IMR-90 (cell line): ENCODE measurements at regions not wholly inside any gene's neighbourhood (a gene's known extent, or its start where the extent isn't known, plus 50 kb on each side); places are given as distances from the start of the nearest gene placed in this dataset.

Experiments used
- ATAC-seq: fragments of 200-7000 bp; cut with Tn5 transposase; 2 replicates; pipeline ENCODE4 v1.9.1; 2020; ENCODE audit warnings: low read depth, mild to moderate bottlenecking, moderate library complexity
- BruUV-seq: library from RNA; stranded (reverse); fragments of 400-500 nt; replicated peaks from 2 replicates; lab custom pipeline; 2021; lab: Mats Ljungman, UMichigan
- CTCF ChIA-PET: fragments of 300-600 bp; formaldehyde crosslinking; extraction: SDS; loops from one replicate; lab custom pipeline; 2021; ENCODE audit warnings: antibody characterized with exemption; lab: Yijun Ruan, JAX
- POLR2A ChIA-PET: fragments of 300-600 bp; sonication (Branson Sonifier 250); formaldehyde crosslinking; loops from one replicate; lab custom pipeline; 2022; ENCODE audit warnings: antibody characterized with exemption; ENCODE audit not compliant: unreplicated experiment; lab: Charles Lee
- DNase-seq: peaks from one replicate; pipeline ENCODE4 v3.0.0; 2013
- H2AFZ ChIP-seq: replicated peaks from 2 replicates; pipeline ENCODE3; 2013; ENCODE audit warnings: low read length, mild to moderate bottlenecking; ENCODE audit not compliant: poor library complexity
- H2AK5ac ChIP-seq: 2 replicates; pipeline ENCODE4 v1.6.1; 2013; ENCODE audit warnings: low read depth, low read length, inconsistent platforms
- H2AK9ac ChIP-seq: replicated peaks from 2 replicates; pipeline ENCODE3; 2013; ENCODE audit warnings: mild to moderate bottlenecking, low read depth, low read length, moderate library complexity; ENCODE audit not compliant: poor library complexity
- H2BK120ac ChIP-seq: 2 replicates; pipeline ENCODE4 v1.6.1; 2013; ENCODE audit warnings: low read depth, low read length, inconsistent platforms
- H2BK15ac ChIP-seq: 3 replicates; pipeline ENCODE4 v1.6.1; 2013; ENCODE audit warnings: low read depth, low read length, inconsistent platforms
- H2BK20ac ChIP-seq: 2 replicates; pipeline ENCODE4 v1.6.1; 2013; ENCODE audit warnings: low read depth, mild to moderate bottlenecking, inconsistent platforms, low read length, moderate library complexity
- H2BK5ac ChIP-seq: 2 replicates; pipeline ENCODE4 v1.6.1; 2013; ENCODE audit warnings: mild to moderate bottlenecking, low read depth, low read length, inconsistent platforms; ENCODE audit not compliant: poor library complexity, severe bottlenecking
- H3K14ac ChIP-seq: replicated peaks from 2 replicates; pipeline ENCODE4 v1.6.1; 2013; ENCODE audit warnings: low read depth, low read length, inconsistent platforms
- H3K18ac ChIP-seq: 2 replicates; pipeline ENCODE4 v1.6.1; 2013; ENCODE audit warnings: low read depth, low read length, control low read depth
- H3K23ac ChIP-seq: 2 replicates; pipeline ENCODE4 v1.6.1; 2013; ENCODE audit warnings: low read depth, low read length, inconsistent platforms
- H3K27ac ChIP-seq: 2 replicates; pipeline ENCODE4 v1.5.1; 2013; ENCODE audit warnings: mild to moderate bottlenecking, control low read depth, low read length; ENCODE audit not compliant: insufficient read depth
- H3K27me3 ChIP-seq: 2 replicates; pipeline ENCODE4 v1.6.1; 2013; ENCODE audit warnings: low read length; ENCODE audit not compliant: control insufficient read depth, insufficient read depth
- H3K36me3 ChIP-seq: 2 replicates; pipeline ENCODE4 v1.6.1; 2013; ENCODE audit warnings: low read length, mixed read lengths; ENCODE audit not compliant: control insufficient read depth, insufficient read depth
- H3K4ac ChIP-seq: 2 replicates; pipeline ENCODE4 v1.6.1; 2013; ENCODE audit warnings: low read depth, low read length, inconsistent platforms
- H3K4me1 ChIP-seq: 2 replicates; pipeline ENCODE4 v1.6.1; 2013; ENCODE audit warnings: low read length, mixed read lengths; ENCODE audit not compliant: control insufficient read depth, insufficient read depth
- H3K4me2 ChIP-seq: 2 replicates; pipeline ENCODE4 v1.6.1; 2013; ENCODE audit warnings: low read depth, mild to moderate bottlenecking, control low read depth, low read length, moderate library complexity
- H3K4me3 ChIP-seq: 2 replicates; pipeline ENCODE4 v1.5.1; 2013; ENCODE audit warnings: low read depth, mild to moderate bottlenecking, control low read depth, low read length, moderate library complexity; ENCODE audit not compliant: insufficient read depth
- H3K56ac ChIP-seq: 2 replicates; pipeline ENCODE4 v1.6.1; 2013; ENCODE audit warnings: low read length, inconsistent platforms; ENCODE audit not compliant: insufficient read depth; ENCODE audit errors: extremely low read depth
- H3K79me1 ChIP-seq, 2 experiments: 2 replicates each; pipeline ENCODE4 v1.6.1; 2013; ENCODE audit warnings: low read length in 2 of 2, inconsistent platforms in 1 of 2, low read depth in 1 of 2
- H3K9ac ChIP-seq: 2 replicates; pipeline ENCODE4 v1.6.1; 2013; ENCODE audit warnings: low read depth, low read length, control low read depth
- H3K9me1 ChIP-seq: 2 replicates; pipeline ENCODE4 v1.6.1; 2013; ENCODE audit warnings: low read length, inconsistent platforms; ENCODE audit not compliant: insufficient read depth
- H3K9me3 ChIP-seq: 2 replicates; pipeline ENCODE4 v1.6.1; 2013; ENCODE audit warnings: low read length; ENCODE audit not compliant: control insufficient read depth, insufficient read depth
- H4K20me1 ChIP-seq: 2 replicates; pipeline ENCODE4 v1.6.1; 2013; ENCODE audit warnings: low read length, inconsistent platforms; ENCODE audit not compliant: insufficient read depth
- H4K5ac ChIP-seq: 2 replicates; pipeline ENCODE4 v1.6.1; 2013; ENCODE audit warnings: mild to moderate bottlenecking, low read depth, low read length, control low read depth
- H4K8ac ChIP-seq, 2 experiments: 2 replicates each; pipeline ENCODE4 v1.6.1; 2013; ENCODE audit warnings: low read depth in 2 of 2, low read length in 2 of 2, control low read depth in 1 of 2, inconsistent platforms in 1 of 2
- H4K91ac ChIP-seq: 2 replicates; pipeline ENCODE4 v1.6.1; 2013; ENCODE audit warnings: low read depth, low read length, inconsistent platforms; ENCODE audit not compliant: insufficient read depth
- BHLHE40 ChIP-seq: fragments of 150-350 bp; IDR thresholded peaks from 2 replicates; pipeline ENCODE4 v1.6.1; 2016; ENCODE audit warnings: mild to moderate bottlenecking, low read depth, low read length
- CEBPB ChIP-seq: IDR thresholded peaks from 2 replicates; pipeline ENCODE4 v1.6.1; 2012; ENCODE audit warnings: low read depth, low read length, improper control_type of control experiment
- CHD1 ChIP-seq: IDR thresholded peaks from 2 replicates; pipeline ENCODE4 v1.6.1; 2012; ENCODE audit warnings: low read depth, low read length, improper control_type of control experiment
- CTCF ChIP-seq: conservative IDR thresholded peaks from 2 replicates; pipeline ENCODE4 v1.5.1; 2012; ENCODE audit warnings: mild to moderate bottlenecking, low read depth, low read length, improper control_type of control experiment
- ELK1 ChIP-seq: fragments of 150-350 bp; IDR thresholded peaks from 2 replicates; pipeline ENCODE4 v1.6.1; 2016; ENCODE audit warnings: low read depth, mild to moderate bottlenecking, low read length, moderate library complexity, borderline replicate concordance
- FOS ChIP-seq: fragments of 150-350 bp; IDR thresholded peaks from 2 replicates; pipeline ENCODE4 v1.6.1; 2016; ENCODE audit warnings: low read depth, low read length
- MAFK ChIP-seq: IDR thresholded peaks from 2 replicates; pipeline ENCODE4 v1.6.1; 2012; ENCODE audit warnings: low read depth, low read length, improper control_type of control experiment
- MAZ ChIP-seq: IDR thresholded peaks from 2 replicates; pipeline ENCODE4 v1.6.1; 2012; ENCODE audit warnings: low read depth, mild to moderate bottlenecking, low read length, improper control_type of control experiment, moderate library complexity, borderline replicate concordance
- MXI1 ChIP-seq: IDR thresholded peaks from 2 replicates; pipeline ENCODE4 v1.6.1; 2012; ENCODE audit warnings: low read depth, mild to moderate bottlenecking, low read length, moderate library complexity, borderline replicate concordance
- POLR2A ChIP-seq: IDR thresholded peaks from 2 replicates; pipeline ENCODE4 v1.6.1; 2012; ENCODE audit warnings: mild to moderate bottlenecking, low read depth, low read length
- RAD21 ChIP-seq: IDR thresholded peaks from 2 replicates; pipeline ENCODE4 v1.6.1; 2012; ENCODE audit warnings: low read length, improper control_type of control experiment
- RCOR1 ChIP-seq: IDR thresholded peaks from 2 replicates; pipeline ENCODE4 v1.6.1; 2012; ENCODE audit warnings: mild to moderate bottlenecking, low read length, improper control_type of control experiment; ENCODE audit not compliant: insufficient replicate concordance
- RFX5 ChIP-seq: IDR thresholded peaks from 2 replicates; pipeline ENCODE4 v1.8.0; 2012; ENCODE audit warnings: low read depth, mild to moderate bottlenecking, low read length, moderate library complexity
- SMC3 ChIP-seq: fragments of 150-350 bp; IDR thresholded peaks from 2 replicates; pipeline ENCODE4 v1.6.1; 2016; ENCODE audit warnings: low read depth, mild to moderate bottlenecking, antibody characterized with exemption, low read length, moderate library complexity
- USF2 ChIP-seq: fragments of 150-350 bp; IDR thresholded peaks from 2 replicates; pipeline ENCODE4 v1.6.1; 2017; ENCODE audit warnings: mild to moderate bottlenecking, antibody characterized with exemption, low read length, low read depth
- WGBS, 2 experiments: methylation state at CpG; one replicate each; pipeline versions ENCODE4 v1.1.5 to v1.1.7; 2013; ENCODE audit warnings: missing lambda C conversion rate in 2 of 2; ENCODE audit not compliant: insufficient read length in 1 of 2; ENCODE audit errors: extremely low coverage in 2 of 2; 5-methylcytosine and 5-hydroxymethylcytosine counted together
- dilution Hi-C: fragments of 300-500 bp; cut with HindIII; formaldehyde crosslinking; loops from one replicate; pipeline ENCODE4 v1.14.3; 2018; ENCODE audit warnings: low sequenced_read_pairs; ENCODE audit not compliant: unreplicated experiment
- in situ Hi-C: fragments of 300-500 bp; cut with MboI; formaldehyde crosslinking; loops from 3 replicates; pipeline ENCODE4 v1.14.3; 2019; ENCODE audit warnings: low sequenced_read_pairs, inconsistent platforms, mixed read lengths
- intact Hi-C: fragments of 100-400 bp; cut with micrococcal nuclease; formaldehyde crosslinking; loops from 2 replicates; pipeline ENCODE4 v1.10.0; 2022

GRCh38 chr5:125290935-125291334, 544.5 kb upstream of the ZNF608 start:
- H2BK120ac ChIP-seq: no peak overlapping the region
- POLR2A ChIA-PET: interaction anchor here (0.6 kb wide), 1 partner anchor 274 kb away, joined by 7 read pairs; no protein-coding TSS in a partner anchor
- H4K91ac ChIP-seq: no peak overlapping the region
- no peaks in the 10 kb centered on the region for H3K9me1 ChIP-seq
- H3K4me1 ChIP-seq: peaks cover 2% of the 10 kb centered on the region; the same call in 1 of the 2 replicates
- intact Hi-C loops (no loop called here), in situ Hi-C loops (no loop called here), dilution Hi-C loops (no loop called here)
- no peak overlapping the region for H3K18ac ChIP-seq
- DNase-seq (no peak), ATAC-seq (no peak)
- H3K79me1 ChIP-seq: no peaks in the 10 kb centered on the region
- no peak overlapping the region for H2AFZ ChIP-seq
- 80% methylated on average over 1 of the region's 5 CpGs; no CpG with 5 or more reads in 1 of the 2 experiments for WGBS, 2 experiments
- H2BK5ac ChIP-seq: no peak overlapping the region
- no peaks in the 10 kb centered on the region for H3K36me3 ChIP-seq
- CTCF ChIA-PET: no interaction called here
- no peaks in the 10 kb centered on the region for H4K20me1 ChIP-seq
- H3K9ac ChIP-seq: no peak overlapping the region
- H3K14ac ChIP-seq: no peak overlapping the region
- TF ChIP-seq RFX5: no peak
- no peak for TF ChIP-seq CHD1
- no peak for TF ChIP-seq MAZ
- TF ChIP-seq CTCF: no peak
- no peak for TF ChIP-seq RAD21
- TF ChIP-seq RCOR1: no peak
- no peak for TF ChIP-seq SMC3
- TF ChIP-seq MAFK: no peak
- TF ChIP-seq ELK1: no peak
- no peak for TF ChIP-seq CEBPB
- TF ChIP-seq USF2: no peak
- TF ChIP-seq POLR2A: no peak
- TF ChIP-seq FOS: no peak
- no peak for TF ChIP-seq BHLHE40
- TF ChIP-seq MXI1: no peak
- no peak overlapping the region for H2BK15ac ChIP-seq
- H3K9me3 ChIP-seq: no peaks in the 10 kb centered on the region
- no peaks in the 10 kb centered on the region for H3K27me3 ChIP-seq
- H3K56ac ChIP-seq: no peak overlapping the region
- BruUV-seq: no TSS peak
- H4K5ac ChIP-seq: no peak overlapping the region
- H3K4ac ChIP-seq: no peak overlapping the region
- no peak overlapping the region for H2AK9ac ChIP-seq
- no peak overlapping the region for H4K8ac ChIP-seq
- no peak overlapping the region for H3K23ac ChIP-seq
- no peak overlapping the region for H3K4me3 ChIP-seq
- H3K27ac ChIP-seq: no peak overlapping the region
- H3K4me2 ChIP-seq: no peak overlapping the region
- no peak overlapping the region for H2AK5ac ChIP-seq
- H2BK20ac ChIP-seq: no peak overlapping the region
